Amygdala (tissue), 56 donors: ENCODE measurements at regions not wholly inside any gene's neighbourhood (a gene's known extent, or its start where the extent isn't known, plus 50 kb on each side); places are given as distances from the start of the nearest gene placed in this dataset.
A peak's percentile ranks its signal among the peaks of the same experiment; 100 is the strongest.

Experiments
- DNase-seq, 56 donors: peaks; one replicate each; lab custom pipeline; 2025; lab: John Stamatoyannopoulos, UW

- no peak for DNase-seq
Measured at GRCh38 chr4:111961809-111962208, 183.4 kb upstream of the FAM241A start.

GRCh38 chr4:111963158-111963700 is 182.0 kb upstream of the FAM241A start:
- peak in 1 of 56 donors; percentile 12 for DNase-seq

- no peak for DNase-seq
Measured at GRCh38 chr4:111977419-111977965, 167.8 kb upstream of the FAM241A start.

GRCh38 chr4:111979921-111980320 is 165.3 kb upstream of the FAM241A start:
- DNase-seq = no peak

- DNase-seq = no peak
Measured at GRCh38 chr4:111982089-111982488, 163.2 kb upstream of the FAM241A start.

- no peak for DNase-seq
Measured at GRCh38 chr4:111984169-111984819, 161.0 kb upstream of the FAM241A start.

GRCh38 chr4:111985426-111985825 is 159.8 kb upstream of the FAM241A start:
- no peak for DNase-seq

- DNase-seq = no peak
Measured at GRCh38 chr4:111986095-111986494, 159.2 kb upstream of the FAM241A start.

- no peak for DNase-seq
Measured at GRCh38 chr4:111988514-111988913, 156.7 kb upstream of the FAM241A start.

- no peak for DNase-seq
Measured at GRCh38 chr4:111989817-111990216, 155.4 kb upstream of the FAM241A start.

GRCh38 chr4:111991163-111991562 is 154.1 kb upstream of the FAM241A start:
- DNase-seq = no peak

- no peak for DNase-seq
Measured at GRCh38 chr4:111991797-111992196, 153.5 kb upstream of the FAM241A start.

- no peak for DNase-seq
Measured at GRCh38 chr4:111992351-111993168, 152.7 kb upstream of the FAM241A start.

- no peak for DNase-seq
Measured at GRCh38 chr4:111994392-111994791, 150.9 kb upstream of the FAM241A start.

- DNase-seq = no peak
Measured at GRCh38 chr4:111997785-111998184, 147.5 kb upstream of the FAM241A start.

- DNase-seq = no peak
Measured at GRCh38 chr4:111999801-112000200, 145.5 kb upstream of the FAM241A start.

- DNase-seq = no peak
Measured at GRCh38 chr4:112001041-112001440, 144.2 kb upstream of the FAM241A start.

- DNase-seq = no peak
Measured at GRCh38 chr4:112002248-112002661, 143.0 kb upstream of the FAM241A start.

GRCh38 chr4:112003231-112003907 is 141.9 kb upstream of the FAM241A start:
- DNase-seq = no peak

GRCh38 chr4:112005027-112005426 is 140.2 kb upstream of the FAM241A start:
- no peak for DNase-seq

GRCh38 chr4:112007391-112007790 is 137.9 kb upstream of the FAM241A start:
- no peak for DNase-seq
